Fibroblast of lung (primary cell): ENCODE measurements at regions not wholly inside any gene's neighbourhood (a gene's known extent, or its start where the extent isn't known, plus 50 kb on each side); places are given as distances from the start of the nearest gene placed in this dataset.

ENCODE experiments used
- EZH2 ChIP-seq: IDR thresholded peaks from 2 replicates; pipeline ENCODE4 v1.5.1; 2012; ENCODE audit warnings: low read length, control low read depth, mild to moderate bottlenecking; ENCODE audit errors: missing control alignments
- TF ChIP-seq, protein P1 (sequence below), 2 donors: IDR thresholded peaks in 1 of 2; conservative IDR thresholded peaks in 1 of 2; 1 replicate in 1 of 2; 2 replicates in 1 of 2; pipeline ENCODE4 v1.5.1; 2011 to 2012; ENCODE audit warnings: low read length in 2 of 2, control low read depth in 1 of 2, inconsistent platforms in 1 of 2, low read depth in 1 of 2, mild to moderate bottlenecking in 1 of 2

DNA sequence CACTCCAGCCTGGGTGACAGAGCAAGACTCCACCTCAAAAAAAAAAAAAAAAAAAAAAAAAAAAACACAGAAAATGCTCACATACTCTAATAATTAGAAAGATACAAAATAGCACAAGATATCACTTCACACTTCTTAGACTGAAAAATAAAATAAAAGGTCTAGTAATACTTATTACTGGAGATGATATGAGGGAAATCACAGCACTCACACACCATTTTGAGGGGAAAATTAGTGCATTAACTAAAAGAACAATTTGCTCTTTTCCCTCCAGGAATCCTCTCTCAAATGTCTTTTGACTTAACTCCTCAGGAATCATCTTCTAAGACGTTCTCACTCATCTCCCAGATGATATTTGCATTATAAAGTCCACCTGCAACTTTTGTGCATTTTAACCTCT, 697.9 kb upstream of the SOX9 start:
- TF ChIP-seq, protein P1, sequence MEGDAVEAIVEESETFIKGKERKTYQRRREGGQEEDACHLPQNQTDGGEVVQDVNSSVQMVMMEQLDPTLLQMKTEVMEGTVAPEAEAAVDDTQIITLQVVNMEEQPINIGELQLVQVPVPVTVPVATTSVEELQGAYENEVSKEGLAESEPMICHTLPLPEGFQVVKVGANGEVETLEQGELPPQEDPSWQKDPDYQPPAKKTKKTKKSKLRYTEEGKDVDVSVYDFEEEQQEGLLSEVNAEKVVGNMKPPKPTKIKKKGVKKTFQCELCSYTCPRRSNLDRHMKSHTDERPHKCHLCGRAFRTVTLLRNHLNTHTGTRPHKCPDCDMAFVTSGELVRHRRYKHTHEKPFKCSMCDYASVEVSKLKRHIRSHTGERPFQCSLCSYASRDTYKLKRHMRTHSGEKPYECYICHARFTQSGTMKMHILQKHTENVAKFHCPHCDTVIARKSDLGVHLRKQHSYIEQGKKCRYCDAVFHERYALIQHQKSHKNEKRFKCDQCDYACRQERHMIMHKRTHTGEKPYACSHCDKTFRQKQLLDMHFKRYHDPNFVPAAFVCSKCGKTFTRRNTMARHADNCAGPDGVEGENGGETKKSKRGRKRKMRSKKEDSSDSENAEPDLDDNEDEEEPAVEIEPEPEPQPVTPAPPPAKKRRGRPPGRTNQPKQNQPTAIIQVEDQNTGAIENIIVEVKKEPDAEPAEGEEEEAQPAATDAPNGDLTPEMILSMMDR (conservative IDR thresholded peaks at IDR 0.05 in 1 of 2, IDR thresholded peaks at IDR 0.05 in 1 of 2; ENCODE audit: low read depth in 1 of 2, low read length in 2 of 2) = no peak
- no peak for TF ChIP-seq EZH2
